HG02938 (cell line): ENCODE measurements at regions not wholly inside any gene's neighbourhood (a gene's known extent, or its start where the extent isn't known, plus 50 kb on each side); places are given as distances from the start of the nearest gene placed in this dataset.
A peak's percentile ranks its signal among the peaks of the same experiment; 100 is the strongest.
"Not testable (repeated sequence)": the region's sequence is repeated elsewhere in the genome, so short reads cannot be mapped to it uniquely, and the experiment has no call there.

Experiments used
- ATAC-seq: cut with Tn5 transposase; IDR thresholded peaks from one replicate; pipeline ENCODE4 v1.9.1; 2021; ENCODE audit warnings: mild to moderate bottlenecking, moderate library complexity; ENCODE audit not compliant: unreplicated experiment

- no peak for ATAC-seq
Measured at GRCh38 chr2:129354631-129355030, 624.8 kb upstream of the RAB6C start.

DNA sequence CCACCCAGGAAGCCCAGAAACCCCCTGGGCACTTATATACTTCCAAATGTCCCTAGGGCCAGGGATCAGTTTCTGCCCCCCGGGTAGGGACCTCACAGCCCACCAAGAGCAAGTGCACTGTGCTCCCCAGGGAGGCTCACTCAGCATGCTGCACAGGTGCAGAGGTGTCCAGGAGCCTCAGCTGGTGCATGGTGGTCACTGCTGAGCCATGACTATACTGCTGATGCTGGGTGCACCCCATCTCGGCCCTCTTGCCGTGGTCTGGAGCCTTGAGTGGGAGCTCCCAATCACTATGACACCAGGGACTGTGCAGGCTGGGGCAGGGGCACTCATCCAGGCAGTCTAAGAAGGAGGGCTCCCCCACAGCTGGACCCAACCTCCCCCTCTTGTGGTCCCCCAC lies 617.8 kb upstream of the RAB6C start:
- no peak for ATAC-seq

- ATAC-seq, result no peak
Measured at GRCh38 chr2:129366263-129366662, 613.2 kb upstream of the RAB6C start.

DNA sequence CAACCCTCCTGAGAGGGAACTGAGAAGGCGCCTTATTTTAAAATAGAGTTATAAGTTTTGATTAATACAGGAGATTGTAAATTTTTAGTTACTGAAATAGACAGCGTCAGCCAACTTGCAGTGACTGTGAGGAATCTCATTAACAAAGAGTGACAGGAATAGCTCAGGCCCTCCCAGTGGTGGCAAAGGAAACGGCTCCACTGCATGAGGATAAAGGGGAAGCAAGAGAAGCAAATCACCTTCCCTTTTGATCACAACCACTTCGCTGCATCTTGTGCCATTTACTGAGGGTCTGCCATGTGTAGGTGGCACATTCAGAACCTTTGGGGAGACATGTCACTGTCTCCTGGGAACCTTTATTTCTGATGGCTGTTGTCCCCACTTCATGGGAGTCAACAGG lies 612.4 kb upstream of the RAB6C start:
- ATAC-seq, result no peak

DNA sequence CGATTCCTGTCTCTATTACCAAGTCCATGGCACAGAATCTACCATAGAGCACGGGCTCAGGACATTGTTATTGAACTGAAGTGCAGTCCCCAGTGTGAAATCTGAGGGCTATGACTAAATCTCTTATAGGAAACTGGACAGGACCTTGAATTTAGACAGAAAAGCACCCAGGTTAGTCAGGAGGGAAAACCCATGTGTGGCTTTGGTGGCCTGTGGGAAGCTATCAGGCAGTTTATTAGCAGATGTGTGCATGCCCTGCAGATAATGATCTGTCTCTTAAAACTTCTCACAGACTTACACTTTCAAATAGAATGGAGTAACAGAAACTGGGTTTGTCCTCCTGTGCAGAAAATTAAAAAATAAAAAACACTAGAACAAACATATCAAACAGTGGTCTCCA lies 610.0 kb upstream of the RAB6C start:
- ATAC-seq, result no peak

DNA sequence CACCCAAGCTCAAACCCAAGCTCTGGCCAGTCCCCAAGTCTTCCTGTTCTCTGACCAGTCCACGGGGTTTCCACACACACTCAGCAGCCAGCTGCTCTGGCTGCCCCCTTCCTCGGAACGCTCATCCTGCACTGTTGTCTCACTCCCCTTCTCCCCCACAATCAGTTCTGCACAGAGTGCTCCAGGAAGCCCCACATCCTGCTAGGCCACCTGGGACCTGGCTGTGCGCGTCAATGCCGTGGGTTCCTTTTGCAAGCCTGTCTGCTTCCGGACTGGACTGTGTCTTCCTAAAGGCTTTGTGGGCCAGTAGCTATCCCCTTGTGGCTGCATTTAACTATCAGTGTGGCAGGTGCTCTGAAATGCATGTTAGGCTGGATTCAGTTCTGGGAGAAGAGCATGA lies 605.0 kb upstream of the RAB6C start:
- ATAC-seq, result no peak

- ATAC-seq, result no peak
Measured at GRCh38 chr2:129375632-129376425, 603.6 kb upstream of the RAB6C start.

DNA sequence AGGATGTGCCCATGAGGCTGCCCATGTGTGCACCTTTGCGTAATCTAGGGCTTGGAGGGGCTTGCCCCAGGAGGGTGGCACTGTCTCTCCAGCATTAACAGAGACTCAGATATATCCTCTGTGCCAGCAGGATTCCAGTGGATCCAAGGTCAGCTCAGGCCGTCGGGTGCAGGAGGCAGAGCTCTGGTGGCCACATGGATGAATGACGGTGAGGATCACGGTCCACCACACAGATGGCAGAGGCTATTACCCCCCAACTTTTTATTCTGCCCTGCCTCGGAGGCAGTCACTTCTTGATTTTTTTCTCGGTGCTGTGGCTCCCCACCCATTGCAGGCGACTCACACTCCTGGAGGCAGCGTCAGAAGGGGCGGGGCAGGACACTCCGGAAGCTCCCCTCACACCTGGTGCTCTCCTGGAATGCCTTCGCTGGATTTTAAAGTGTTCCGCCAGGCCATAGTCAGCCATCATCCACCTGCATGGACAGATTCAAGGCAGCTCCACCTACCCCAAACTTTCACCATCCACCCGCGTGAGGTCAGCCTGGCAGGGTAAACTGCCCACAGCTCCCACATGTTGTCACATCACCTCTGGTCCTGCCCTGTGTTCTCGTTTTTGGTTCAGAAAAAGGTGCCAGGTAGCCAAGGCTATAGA lies 602.9 kb upstream of the RAB6C start:
- ATAC-seq, result no peak

DNA sequence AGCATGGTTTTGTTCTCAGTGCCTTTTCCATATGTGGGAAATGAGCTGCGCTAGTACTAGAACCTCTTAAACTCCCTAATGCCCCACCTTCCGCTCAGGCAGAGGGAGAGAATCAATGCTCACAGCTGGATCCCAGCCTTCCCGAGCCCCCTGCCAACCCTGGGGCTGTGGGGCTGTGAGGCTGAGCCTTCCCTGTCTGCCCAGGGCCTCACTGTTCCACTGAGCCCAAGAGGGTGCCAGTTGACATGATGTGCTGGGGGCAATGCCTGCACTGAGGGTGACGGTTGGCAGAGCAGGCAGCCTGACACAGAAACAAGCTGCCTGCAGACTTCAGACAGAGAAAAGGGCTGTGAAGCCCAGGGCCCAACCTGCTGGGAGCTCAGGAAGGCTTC lies 602.4 kb upstream of the RAB6C start:
- no peak for ATAC-seq

DNA sequence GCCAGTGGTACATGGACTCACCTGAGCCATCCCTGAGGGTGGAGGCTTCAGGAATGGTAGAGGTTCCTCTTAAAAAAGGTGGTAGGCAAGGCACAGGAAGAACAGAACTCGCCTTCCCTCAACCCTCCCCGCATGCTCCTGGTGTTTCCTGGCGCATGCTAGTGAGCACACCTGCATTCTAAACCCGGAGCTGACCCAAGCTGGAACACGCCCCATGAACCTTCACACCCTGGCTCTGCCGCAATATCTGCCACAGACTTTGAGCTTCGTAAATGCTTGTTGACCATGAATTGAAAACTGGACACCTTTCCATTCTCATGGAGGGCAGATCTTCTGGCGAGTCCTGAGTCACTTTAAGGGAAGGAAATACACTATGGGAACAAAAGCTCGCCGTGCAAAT lies 601.3 kb upstream of the RAB6C start:
- no peak for ATAC-seq

DNA sequence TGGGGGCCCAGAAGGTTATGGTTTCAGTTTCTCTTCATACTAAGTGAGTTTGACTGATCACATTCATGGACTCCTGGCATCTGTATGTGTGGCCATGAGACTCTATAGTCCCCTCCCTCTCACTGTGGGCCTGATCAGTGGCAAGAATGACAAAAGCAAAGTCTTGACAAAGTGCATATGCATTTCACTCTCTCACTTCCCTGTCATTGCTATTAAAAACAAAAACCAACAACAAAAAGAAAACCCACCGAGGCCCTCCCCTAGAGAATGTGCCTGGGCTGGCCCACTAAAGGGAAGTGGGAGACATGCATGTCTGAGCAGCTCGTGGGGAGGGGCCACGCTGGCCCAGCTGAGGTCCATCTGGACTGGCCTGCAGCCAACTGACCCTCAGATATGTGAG lies 600.1 kb upstream of the RAB6C start:
- ATAC-seq, result peak; percentile 66

- no peak for ATAC-seq
Measured at GRCh38 chr2:129381789-129382188, 597.7 kb upstream of the RAB6C start.

DNA sequence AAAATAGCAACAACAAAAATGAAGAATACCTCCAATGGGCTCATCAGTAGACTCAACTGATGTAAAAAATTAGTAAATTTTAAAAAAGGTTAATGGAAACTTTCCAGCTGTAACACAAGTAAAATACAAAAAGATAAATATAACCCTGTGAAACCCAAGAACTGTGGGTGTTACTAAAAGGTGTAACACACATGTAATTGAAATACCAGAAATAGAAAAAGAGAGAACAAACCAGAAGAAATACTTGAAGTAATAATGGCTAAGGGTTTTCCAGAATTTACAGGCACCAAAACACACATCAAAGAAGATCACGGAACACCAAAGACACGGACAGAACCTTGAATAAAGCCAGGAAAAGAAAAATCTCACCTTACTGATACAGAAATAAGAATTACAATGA lies 590.6 kb upstream of the RAB6C start:
- ATAC-seq, result no peak

GRCh38 chr2:129393816-129394215 lies 585.6 kb upstream of the RAB6C start:
- no peak for ATAC-seq

- peak; percentile 70 for ATAC-seq
Measured at GRCh38 chr2:129396980-129397599, 582.4 kb upstream of the RAB6C start.

DNA sequence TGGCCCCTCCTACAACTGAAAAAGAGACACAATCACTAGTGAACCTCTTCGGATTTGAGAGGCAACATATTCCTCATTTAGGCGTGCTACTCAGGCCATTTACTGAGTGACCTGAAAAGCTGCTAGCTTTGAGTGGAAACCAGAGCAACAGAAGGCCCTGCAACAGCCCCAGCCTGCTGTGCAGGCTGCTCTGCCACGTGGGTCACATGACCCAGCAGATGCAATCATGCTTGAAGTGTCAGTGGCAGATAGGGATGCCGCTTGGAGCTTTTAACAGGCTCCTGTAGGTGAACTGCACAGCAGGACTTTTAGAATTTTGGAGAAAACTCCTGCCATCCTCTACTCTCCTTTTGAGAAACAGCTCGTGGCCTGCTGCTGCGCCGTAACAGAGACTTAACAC lies 578.6 kb upstream of the RAB6C start:
- no peak for ATAC-seq

DNA sequence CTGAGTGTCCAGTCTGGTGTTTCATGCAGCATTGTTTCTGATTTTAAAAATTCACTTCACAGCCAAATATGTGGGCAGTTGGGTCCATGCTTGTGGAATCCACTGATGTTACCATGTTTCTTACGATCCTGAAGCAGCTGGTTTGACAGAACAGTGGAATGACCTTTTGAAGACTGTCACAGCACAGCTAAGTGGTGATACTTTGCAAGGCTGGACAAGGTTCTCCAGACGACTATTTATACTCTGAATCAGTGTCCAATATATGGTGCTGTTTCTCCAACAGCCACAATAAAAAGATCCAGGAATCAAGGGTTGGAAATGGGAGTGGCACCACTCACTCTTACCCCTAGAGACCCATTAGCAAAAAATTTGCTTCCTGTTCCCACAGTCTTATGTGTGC lies 577.4 kb upstream of the RAB6C start:
- ATAC-seq, result no peak

DNA sequence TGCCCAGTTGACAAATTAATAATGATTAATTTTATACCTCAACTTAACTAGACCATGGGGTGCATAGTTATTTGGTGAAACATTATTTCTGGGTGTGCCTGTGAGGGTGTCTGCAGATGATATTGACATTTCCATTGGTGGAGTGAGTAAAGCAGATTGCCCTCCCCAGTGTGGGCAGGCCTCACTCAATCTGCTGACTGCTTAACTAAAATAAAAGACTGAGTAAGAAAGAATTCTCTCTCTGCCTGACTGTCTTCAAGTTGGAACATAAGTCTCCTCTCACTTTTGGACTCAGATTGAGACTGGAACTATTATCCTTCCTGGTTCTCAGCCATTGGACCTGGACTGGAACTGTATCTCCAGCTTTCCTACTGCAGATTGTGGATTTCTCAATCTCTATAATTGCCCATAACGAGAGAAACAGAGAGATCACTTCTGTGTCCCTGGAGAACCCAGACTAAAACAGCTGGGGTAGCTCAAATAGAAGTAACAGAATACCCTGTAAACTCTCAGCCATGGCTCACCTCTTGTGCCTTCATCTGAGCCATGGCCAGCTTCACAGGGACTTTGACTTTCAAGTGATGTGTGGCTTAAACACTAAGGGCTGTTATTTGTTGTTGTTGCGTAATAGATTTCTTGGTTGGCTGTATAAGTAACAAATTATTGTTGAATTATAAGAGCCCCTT lies 575.3 kb upstream of the RAB6C start:
- ATAC-seq, result no peak

- ATAC-seq, result no peak
Measured at GRCh38 chr2:129408570-129408969, 570.9 kb upstream of the RAB6C start.

DNA sequence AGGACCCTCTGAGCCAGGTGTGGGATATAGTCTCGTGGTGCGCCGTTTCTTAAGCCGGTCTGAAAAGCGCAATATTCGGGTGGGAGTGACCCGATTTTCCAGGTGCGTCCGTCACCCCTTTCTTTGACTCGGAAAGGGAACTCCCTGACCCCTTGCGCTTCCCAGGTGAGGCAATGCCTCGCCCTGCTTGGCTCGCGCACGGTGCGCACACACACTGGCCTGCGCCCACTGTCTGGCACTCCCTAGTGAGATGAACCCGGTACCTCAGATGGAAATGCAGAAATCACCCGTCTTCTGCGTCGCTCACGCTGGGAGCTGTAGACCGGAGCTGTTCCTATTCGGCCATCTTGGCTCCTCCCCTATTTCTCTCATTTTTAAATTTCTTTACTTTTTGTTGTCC lies 562.4 kb upstream of the RAB6C start:
- not testable (repeated sequence) for ATAC-seq

- no peak for ATAC-seq
Measured at GRCh38 chr2:129422028-129422427, 557.4 kb upstream of the RAB6C start.
